Epithelial cell of proximal tubule (primary cell): ENCODE measurements at regions not wholly inside any gene's neighbourhood (a gene's known extent, or its start where the extent isn't known, plus 50 kb on each side); places are given as distances from the start of the nearest gene placed in this dataset.

ENCODE experiments used
- DNase-seq: peaks from one replicate; pipeline ENCODE4 v3.0.0-alpha.2; 2011; ENCODE audit warnings: low read depth
- H3K4me3 ChIP-seq: 2 replicates; pipeline ENCODE4 v1.5.1; 2011; ENCODE audit warnings: low read depth, mild to moderate bottlenecking, low read length
- TF ChIP-seq, protein P1 (sequence below): conservative IDR thresholded peaks from 2 replicates; pipeline ENCODE4 v1.5.1; 2012; ENCODE audit warnings: low read depth, mild to moderate bottlenecking, low read length

DNA sequence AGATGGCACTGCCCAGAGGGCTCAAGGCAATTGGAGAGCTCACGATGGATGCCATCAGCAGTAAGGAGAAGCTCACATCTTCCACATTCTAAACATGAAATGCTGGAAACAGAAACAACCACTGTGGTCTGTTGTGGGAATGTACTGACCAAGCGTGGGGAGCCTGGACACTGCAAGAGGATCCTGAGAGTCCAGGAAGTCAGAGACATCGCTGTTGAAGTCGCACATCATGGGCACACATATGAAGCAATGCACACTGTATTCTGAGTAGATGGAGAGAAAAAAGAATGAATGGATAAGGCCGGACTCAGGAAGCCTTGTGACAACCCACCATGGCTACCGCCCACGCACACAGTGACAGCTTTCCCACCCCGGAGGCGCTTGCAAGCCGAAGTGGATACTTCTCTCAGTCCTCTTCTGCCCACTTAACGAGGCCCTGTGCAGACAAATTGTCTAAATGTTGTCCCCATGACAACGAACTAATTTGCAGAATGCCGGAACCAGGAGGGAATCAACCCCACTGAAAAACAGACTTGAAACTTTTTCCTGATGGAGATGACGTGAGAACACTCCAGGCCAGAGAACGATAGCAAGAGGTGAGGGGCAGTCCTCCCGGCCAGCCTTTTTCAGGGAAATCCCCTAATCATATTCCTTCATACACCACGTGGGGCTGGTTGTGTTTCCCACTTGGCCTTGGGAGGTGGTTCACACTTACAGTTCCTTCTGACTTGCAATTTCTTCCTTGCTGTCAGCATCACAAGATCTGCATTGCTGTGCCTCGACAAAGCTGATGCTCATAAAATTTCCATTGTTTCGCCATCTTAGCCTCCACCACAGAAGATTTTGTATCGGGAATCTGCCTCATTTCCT, 109.6 kb upstream of the SERP2 start:
- no peak for DNase-seq
- no peak overlapping the region for H3K4me3 ChIP-seq
- TF ChIP-seq, protein P1, sequence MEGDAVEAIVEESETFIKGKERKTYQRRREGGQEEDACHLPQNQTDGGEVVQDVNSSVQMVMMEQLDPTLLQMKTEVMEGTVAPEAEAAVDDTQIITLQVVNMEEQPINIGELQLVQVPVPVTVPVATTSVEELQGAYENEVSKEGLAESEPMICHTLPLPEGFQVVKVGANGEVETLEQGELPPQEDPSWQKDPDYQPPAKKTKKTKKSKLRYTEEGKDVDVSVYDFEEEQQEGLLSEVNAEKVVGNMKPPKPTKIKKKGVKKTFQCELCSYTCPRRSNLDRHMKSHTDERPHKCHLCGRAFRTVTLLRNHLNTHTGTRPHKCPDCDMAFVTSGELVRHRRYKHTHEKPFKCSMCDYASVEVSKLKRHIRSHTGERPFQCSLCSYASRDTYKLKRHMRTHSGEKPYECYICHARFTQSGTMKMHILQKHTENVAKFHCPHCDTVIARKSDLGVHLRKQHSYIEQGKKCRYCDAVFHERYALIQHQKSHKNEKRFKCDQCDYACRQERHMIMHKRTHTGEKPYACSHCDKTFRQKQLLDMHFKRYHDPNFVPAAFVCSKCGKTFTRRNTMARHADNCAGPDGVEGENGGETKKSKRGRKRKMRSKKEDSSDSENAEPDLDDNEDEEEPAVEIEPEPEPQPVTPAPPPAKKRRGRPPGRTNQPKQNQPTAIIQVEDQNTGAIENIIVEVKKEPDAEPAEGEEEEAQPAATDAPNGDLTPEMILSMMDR = no peak

DNA sequence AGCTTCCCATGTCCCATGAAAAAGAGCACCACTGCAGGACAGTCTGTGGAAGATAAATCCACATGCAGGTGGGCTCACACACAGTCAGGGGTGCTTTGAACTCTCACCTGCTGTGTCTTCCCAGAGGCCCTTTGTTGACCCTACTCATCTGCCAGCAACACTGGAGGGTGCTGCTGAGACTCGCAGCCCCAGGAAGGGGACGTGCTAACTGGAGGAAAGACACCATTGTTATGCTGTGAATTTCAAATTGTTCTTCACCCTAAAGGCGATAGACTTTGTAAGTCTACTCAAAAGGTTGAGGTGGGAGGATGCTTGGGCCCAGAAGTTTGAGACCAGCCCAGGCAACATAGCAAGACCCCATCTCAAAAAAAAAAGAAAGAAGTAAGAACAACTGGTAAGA, 107.3 kb upstream of the SERP2 start:
- H3K4me3 ChIP-seq = no peak overlapping the region
- TF ChIP-seq, protein P1 = no peak
- DNase-seq = no peak

DNA sequence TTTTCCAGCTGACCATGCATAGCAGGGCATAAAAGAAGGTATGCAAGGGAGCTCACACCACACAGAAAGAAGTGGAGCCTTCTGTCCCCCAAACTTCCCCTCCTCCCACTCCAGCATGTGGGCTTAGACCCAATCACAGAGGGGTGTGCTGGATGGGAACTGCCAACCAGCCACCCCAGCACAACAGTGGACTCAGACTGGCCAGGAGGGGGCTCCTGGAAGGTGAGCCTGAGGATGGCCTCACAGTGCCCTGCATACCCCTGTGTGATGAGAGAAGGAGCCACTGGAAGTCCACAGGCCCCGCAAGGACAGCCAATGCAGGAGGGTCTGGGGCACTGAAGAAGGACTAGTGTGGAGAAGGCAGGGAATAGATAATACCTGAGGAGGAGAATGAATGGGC, 106.9 kb upstream of the SERP2 start:
- no peak overlapping the region for H3K4me3 ChIP-seq
- TF ChIP-seq, protein P1 = no peak
- no peak for DNase-seq

DNA sequence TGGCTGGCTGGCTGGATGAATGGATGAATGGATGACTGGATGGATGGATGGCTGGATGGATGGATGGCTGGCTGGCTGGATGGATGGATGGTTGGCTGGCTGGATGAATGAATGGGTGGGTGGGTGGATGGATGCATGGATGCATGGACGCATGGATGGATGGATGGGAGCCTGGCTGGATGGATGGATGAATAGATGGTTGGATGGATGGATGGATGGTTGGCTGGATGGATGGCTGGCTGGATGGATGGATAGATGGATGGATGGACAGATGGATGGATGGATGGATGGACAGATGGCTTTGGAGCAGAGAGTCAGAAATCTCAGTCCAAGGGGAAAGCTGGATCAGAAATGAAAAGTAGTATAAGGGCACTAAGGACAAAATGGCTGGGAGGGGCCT, 106.4 kb upstream of the SERP2 start:
- TF ChIP-seq, protein P1 = no peak
- DNase-seq = no peak
- H3K4me3 ChIP-seq = no peak overlapping the region

DNA sequence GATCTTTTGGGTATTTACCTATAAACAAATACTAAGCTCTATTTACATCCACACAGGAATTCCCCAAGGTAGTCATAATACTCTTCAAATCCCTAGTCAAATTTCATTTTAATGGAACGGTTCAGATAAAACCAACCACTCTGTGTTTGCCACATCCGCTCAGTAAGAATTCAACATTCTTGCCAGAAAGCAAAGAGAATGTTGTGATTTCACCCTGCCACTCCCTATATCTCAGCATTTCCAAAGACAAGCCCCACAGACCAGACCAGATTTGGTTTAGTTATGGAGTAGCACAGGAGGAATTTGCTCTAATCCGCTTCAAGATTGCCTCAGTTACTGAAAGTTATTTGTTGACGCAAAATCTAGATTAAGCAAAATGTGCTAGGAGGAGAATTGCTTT, 105.6 kb upstream of the SERP2 start:
- TF ChIP-seq, protein P1 = no peak
- H3K4me3 ChIP-seq = no peak overlapping the region
- peak; percentile 55 for DNase-seq

DNA sequence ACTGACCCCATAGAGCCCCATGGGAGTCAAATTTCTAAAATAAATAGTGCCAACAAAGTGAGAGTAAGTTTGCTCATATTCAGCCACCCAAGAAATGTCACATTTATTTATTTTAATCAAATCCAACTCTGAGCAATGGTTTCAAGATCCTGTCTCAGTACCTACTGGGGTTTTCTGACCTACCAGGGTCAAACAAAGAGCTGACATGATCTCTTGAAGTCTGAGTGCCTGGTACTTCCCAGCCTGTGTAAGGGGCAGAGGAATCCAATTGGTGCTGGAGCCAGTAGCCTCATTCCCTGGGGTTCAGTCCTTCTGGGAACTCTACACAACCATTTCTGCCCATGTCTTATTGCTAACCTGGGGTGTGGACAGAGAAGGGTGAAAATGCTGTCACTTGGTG, 104.6 kb upstream of the SERP2 start:
- DNase-seq = no peak
- TF ChIP-seq, protein P1 = no peak
- no peak overlapping the region for H3K4me3 ChIP-seq

DNA sequence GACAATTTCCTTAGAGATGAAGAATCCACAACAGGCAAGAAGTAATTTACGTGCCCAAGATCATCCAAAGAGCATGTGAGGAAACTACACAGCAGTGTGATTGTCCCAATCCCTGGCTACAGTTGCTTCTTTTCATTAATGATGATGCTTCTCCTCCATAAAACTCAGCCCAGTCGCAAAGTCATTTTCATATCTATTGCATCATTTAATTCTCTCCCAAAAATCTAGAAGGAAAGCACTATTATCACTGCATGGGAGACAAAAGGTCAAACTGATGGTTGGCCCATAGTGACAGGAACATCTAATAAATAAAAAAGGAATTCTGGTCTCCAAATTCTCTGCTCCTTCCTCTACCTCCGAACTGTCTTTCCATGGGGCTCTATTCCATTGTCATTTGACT, 103.5 kb upstream of the SERP2 start:
- TF ChIP-seq, protein P1 = no peak
- H3K4me3 ChIP-seq = no peak overlapping the region
- no peak for DNase-seq
